Loucy (cell line): ENCODE measurements at regions not wholly inside any gene's neighbourhood (a gene's known extent, or its start where the extent isn't known, plus 50 kb on each side); places are given as distances from the start of the nearest gene placed in this dataset.

Experiments used
- H2AFZ ChIP-seq: fragments of 200-600 bp; sonication (generic); 2 replicates; pipeline ENCODE4 v1.6.0; 2016; ENCODE audit warnings: antibody characterized with exemption, mild to moderate bottlenecking, low read length, moderate library complexity
- H3F3A ChIP-seq: fragments of 200-600 bp; 2 replicates; pipeline ENCODE4 v1.6.0; 2016; ENCODE audit warnings: antibody characterized with exemption, low read depth, mild to moderate bottlenecking
- H3K27me3 ChIP-seq: fragments of 200-600 bp; sonication (generic); 2 replicates; pipeline ENCODE4 v1.6.1; 2014; ENCODE audit warnings: low read length, mild to moderate bottlenecking; ENCODE audit not compliant: insufficient read depth, poor library complexity, severe bottlenecking
- H3K36me3 ChIP-seq: fragments of 200-600 bp; sonication (generic); 2 replicates; pipeline ENCODE4 v1.6.1; 2016; ENCODE audit warnings: low read length; ENCODE audit not compliant: insufficient read depth
- H3K4me1 ChIP-seq: fragments of 200-600 bp; sonication (generic); 2 replicates; pipeline ENCODE4 v1.5.1; 2014; ENCODE audit warnings: low read length, mild to moderate bottlenecking; ENCODE audit not compliant: insufficient read depth, poor library complexity, severe bottlenecking
- H3K4me2 ChIP-seq: fragments of 200-600 bp; sonication (generic); 2 replicates; pipeline ENCODE4 v1.6.0; 2014; ENCODE audit warnings: antibody characterized with exemption, low read length, low read depth, mild to moderate bottlenecking; ENCODE audit not compliant: poor library complexity, severe bottlenecking
- H3K4me3 ChIP-seq: fragments of 200-600 bp; sonication (generic); 2 replicates; pipeline ENCODE4 v1.5.1; 2014; ENCODE audit warnings: low read length, mild to moderate bottlenecking, mixed read lengths; ENCODE audit not compliant: poor library complexity, severe bottlenecking
- H3K79me2 ChIP-seq: fragments of 200-600 bp; sonication (generic); 2 replicates; pipeline ENCODE4 v1.6.1; 2014; ENCODE audit warnings: low read length; ENCODE audit not compliant: insufficient read depth
- H3K9ac ChIP-seq: fragments of 200-600 bp; sonication (generic); 2 replicates; pipeline ENCODE4 v1.6.0; 2014; ENCODE audit warnings: mild to moderate bottlenecking, low read depth, low read length, moderate library complexity; ENCODE audit not compliant: poor library complexity, severe bottlenecking
- H3K9me2 ChIP-seq: fragments of 200-600 bp; sonication (generic); replicated peaks from 2 replicates; pipeline ENCODE4 v1.6.1; 2016; ENCODE audit warnings: low read depth, low read length, mixed read lengths
- H3K9me3 ChIP-seq: fragments of 200-600 bp; sonication (generic); 2 replicates; pipeline ENCODE4 v1.6.1; 2014; ENCODE audit warnings: mild to moderate bottlenecking, antibody characterized with exemption, low read length, low read depth; ENCODE audit not compliant: insufficient read depth
- H4K20me1 ChIP-seq: fragments of 200-600 bp; sonication (generic); 2 replicates; pipeline ENCODE4 v1.6.0; 2014; ENCODE audit warnings: antibody characterized with exemption, low read length, mild to moderate bottlenecking; ENCODE audit not compliant: insufficient read depth, poor library complexity, severe bottlenecking
- EZH2phosphoT487 ChIP-seq: fragments of 200-600 bp; IDR thresholded peaks from 2 replicates; pipeline ENCODE4 v1.6.1; 2018; ENCODE audit warnings: antibody characterized with exemption, mild to moderate bottlenecking, moderate library complexity, borderline replicate concordance
- TF ChIP-seq, protein P1 (sequence below): fragments of 200-600 bp; sonication (generic); conservative IDR thresholded peaks from 2 replicates; pipeline ENCODE4 v1.5.1; 2014; ENCODE audit warnings: mild to moderate bottlenecking, antibody characterized with exemption, low read length

DNA sequence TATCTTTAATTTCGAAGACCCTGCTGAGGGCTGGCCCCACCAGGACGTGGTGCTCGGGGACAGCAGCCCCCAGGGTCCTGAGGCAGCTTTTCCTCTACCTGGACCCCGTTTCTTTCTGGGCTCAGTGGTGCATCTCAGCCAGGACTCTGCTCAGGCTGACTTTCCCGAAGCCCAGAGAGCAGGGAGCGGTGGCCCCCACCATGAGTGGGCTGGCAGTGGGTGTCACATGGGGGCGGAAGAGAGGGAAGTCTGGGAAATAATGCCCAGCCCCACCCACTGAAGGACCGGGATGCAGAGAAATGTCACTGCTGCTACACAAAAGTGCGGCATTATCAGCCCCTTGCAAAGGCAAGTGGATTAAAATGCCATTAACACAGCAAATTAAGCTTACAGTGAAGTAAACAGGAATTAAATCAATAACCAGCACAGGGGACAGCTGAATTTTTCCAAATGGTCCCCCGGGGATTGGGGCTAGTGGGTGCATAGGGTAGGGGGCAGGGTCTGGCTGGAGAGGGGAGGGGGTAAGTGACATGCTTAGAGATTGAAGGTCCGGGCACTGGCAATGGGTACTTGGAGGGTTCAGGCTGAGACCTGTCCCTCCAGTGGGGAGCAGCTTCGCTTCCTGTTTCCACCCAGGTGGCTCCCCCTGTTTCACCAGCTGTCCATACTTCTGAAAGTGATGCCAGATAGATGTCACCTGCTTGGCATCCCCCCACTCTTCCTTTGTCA, 177.3 kb downstream of the URI1 start:
- Histone ChIP-seq H3K36me3 (no peaks in the 10 kb centered on the region), H3K4me1 (no peaks in the 10 kb centered on the region), H3K79me2 (no peaks in the 10 kb centered on the region), H3K4me3 (no peak overlapping the region), H3K9me2 (no peaks in the 10 kb centered on the region), H3K9me3 (no peaks in the 10 kb centered on the region), H2AFZ (no peak overlapping the region), H3K4me2 (no peak overlapping the region), H3K27me3 (no peaks in the 10 kb centered on the region), H4K20me1 (no peaks in the 10 kb centered on the region), H3K9ac (no peak overlapping the region), H3F3A (no peaks in the 10 kb centered on the region)
- TF ChIP-seq EZH2phosphoT487, result no peak

DNA sequence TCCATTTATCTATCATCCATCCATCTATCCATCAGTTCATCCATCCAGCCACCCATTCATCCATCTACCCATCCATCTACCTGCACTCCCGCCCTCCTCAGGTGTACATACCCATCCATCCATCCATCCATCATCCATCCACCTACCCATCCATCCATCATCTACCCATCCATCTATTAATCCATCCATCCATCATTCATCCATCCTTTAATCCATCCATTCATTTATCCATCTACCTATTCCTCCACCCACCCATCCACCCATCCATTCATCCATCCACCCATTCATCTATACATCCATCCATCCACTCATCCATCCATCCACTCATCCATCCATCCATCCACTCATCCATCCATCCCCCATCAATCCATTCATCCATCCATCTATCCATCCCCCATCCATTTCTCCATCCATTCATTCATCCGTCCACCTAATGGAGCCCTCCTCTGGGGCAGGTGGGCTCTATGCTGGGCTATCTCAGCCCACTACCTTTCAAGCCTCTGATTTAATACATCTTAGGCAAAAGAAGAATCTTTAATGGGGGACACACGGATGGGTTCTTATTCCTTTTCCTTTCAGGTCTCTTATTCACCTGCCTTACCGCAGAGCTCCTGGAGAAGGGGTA, 178.9 kb downstream of the URI1 start:
- no peak overlapping the region for H3K4me3 ChIP-seq
- no peaks in the 10 kb centered on the region for H3K36me3 ChIP-seq
- H3K9me2 ChIP-seq, result no peaks in the 10 kb centered on the region
- no peaks in the 10 kb centered on the region for H3K9me3 ChIP-seq
- H3K79me2 ChIP-seq, result no peaks in the 10 kb centered on the region
- no peaks in the 10 kb centered on the region for H3F3A ChIP-seq
- no peaks in the 10 kb centered on the region for H3K4me1 ChIP-seq
- H2AFZ ChIP-seq, result no peak overlapping the region
- H3K27me3 ChIP-seq, result no peaks in the 10 kb centered on the region
- H3K9ac ChIP-seq, result no peak overlapping the region
- TF ChIP-seq, protein P1, sequence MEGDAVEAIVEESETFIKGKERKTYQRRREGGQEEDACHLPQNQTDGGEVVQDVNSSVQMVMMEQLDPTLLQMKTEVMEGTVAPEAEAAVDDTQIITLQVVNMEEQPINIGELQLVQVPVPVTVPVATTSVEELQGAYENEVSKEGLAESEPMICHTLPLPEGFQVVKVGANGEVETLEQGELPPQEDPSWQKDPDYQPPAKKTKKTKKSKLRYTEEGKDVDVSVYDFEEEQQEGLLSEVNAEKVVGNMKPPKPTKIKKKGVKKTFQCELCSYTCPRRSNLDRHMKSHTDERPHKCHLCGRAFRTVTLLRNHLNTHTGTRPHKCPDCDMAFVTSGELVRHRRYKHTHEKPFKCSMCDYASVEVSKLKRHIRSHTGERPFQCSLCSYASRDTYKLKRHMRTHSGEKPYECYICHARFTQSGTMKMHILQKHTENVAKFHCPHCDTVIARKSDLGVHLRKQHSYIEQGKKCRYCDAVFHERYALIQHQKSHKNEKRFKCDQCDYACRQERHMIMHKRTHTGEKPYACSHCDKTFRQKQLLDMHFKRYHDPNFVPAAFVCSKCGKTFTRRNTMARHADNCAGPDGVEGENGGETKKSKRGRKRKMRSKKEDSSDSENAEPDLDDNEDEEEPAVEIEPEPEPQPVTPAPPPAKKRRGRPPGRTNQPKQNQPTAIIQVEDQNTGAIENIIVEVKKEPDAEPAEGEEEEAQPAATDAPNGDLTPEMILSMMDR, result no peak
- no peak for TF ChIP-seq EZH2phosphoT487
- no peak overlapping the region for H3K4me2 ChIP-seq
- H4K20me1 ChIP-seq, result no peaks in the 10 kb centered on the region

DNA sequence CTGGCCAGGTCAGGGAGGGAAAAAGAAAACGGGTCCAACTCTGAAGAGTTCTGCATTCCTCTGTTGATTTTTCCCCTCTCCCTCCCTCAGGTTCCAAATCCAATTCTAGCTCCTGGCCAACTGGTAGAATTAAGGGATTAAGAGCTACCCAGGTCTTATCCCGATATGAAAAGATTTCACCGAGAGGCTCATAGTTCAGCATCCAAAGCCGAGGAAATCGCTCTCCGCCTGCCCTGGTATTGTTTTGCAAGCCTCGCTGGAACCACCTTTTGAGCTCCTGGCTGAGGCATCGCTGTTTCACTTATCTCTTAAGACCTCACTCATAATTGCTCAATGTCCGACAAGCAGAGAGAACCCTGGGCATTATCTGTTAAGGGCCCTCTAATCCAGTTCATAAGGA, 180.4 kb downstream of the URI1 start:
- Histone ChIP-seq H3F3A (no peaks in the 10 kb centered on the region), H3K36me3 (no peaks in the 10 kb centered on the region), H3K4me3 (no peak overlapping the region), H3K79me2 (no peaks in the 10 kb centered on the region), H3K4me1 (no peaks in the 10 kb centered on the region), H4K20me1 (no peaks in the 10 kb centered on the region), H3K9ac (no peak overlapping the region), H3K27me3 (no peaks in the 10 kb centered on the region), H2AFZ (no peak overlapping the region), H3K9me2 (no peaks in the 10 kb centered on the region), H3K9me3 (no peaks in the 10 kb centered on the region), H3K4me2 (no peak overlapping the region)
- TF ChIP-seq EZH2phosphoT487, result no peak
- TF ChIP-seq, protein P1, result no peak

DNA sequence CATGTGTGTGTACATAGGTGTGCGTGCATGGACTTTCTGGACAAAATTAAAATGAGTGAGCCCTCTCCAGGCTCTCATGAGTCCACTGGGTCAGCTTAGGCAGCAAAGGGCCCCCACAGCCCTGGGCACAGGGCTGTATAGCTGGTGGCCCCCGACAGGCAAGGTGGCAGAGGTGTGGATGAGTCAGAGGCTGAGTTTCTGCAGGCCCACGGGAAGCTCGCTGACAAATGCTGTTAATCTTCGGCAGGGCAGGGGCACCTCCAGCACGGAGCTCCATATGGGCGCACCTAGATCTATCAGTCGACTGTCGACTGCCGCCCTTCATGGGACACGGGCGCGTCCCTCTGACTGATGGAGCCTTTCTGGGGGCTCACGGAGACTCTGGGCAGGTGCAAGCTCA, 181.1 kb downstream of the URI1 start:
- no peak overlapping the region for H3K4me3 ChIP-seq
- H3K27me3 ChIP-seq, result no peaks in the 10 kb centered on the region
- no peak overlapping the region for H3K4me2 ChIP-seq
- H3K36me3 ChIP-seq, result no peaks in the 10 kb centered on the region
- no peaks in the 10 kb centered on the region for H4K20me1 ChIP-seq
- no peaks in the 10 kb centered on the region for H3K9me2 ChIP-seq
- no peaks in the 10 kb centered on the region for H3F3A ChIP-seq
- TF ChIP-seq, protein P1, result no peak
- no peak for TF ChIP-seq EZH2phosphoT487
- H3K9ac ChIP-seq, result no peak overlapping the region
- no peaks in the 10 kb centered on the region for H3K4me1 ChIP-seq
- H2AFZ ChIP-seq, result no peak overlapping the region
- no peaks in the 10 kb centered on the region for H3K79me2 ChIP-seq
- no peaks in the 10 kb centered on the region for H3K9me3 ChIP-seq
